GM19099 (cell line): ENCODE measurements at regions not wholly inside any gene's neighbourhood (a gene's known extent, or its start where the extent isn't known, plus 50 kb on each side); places are given as distances from the start of the nearest gene placed in this dataset.

Experiments
- POLR2A ChIP-seq: IDR thresholded peaks from 3 replicates; pipeline ENCODE4 v1.6.1; 2011; ENCODE audit warnings: low read depth; ENCODE audit not compliant: insufficient read length; ENCODE audit errors: extremely low read depth

- TF ChIP-seq POLR2A: no peak
Measured at GRCh38 chr2:134020608-134021007, 233.3 kb upstream of the MGAT5 start.

DNA sequence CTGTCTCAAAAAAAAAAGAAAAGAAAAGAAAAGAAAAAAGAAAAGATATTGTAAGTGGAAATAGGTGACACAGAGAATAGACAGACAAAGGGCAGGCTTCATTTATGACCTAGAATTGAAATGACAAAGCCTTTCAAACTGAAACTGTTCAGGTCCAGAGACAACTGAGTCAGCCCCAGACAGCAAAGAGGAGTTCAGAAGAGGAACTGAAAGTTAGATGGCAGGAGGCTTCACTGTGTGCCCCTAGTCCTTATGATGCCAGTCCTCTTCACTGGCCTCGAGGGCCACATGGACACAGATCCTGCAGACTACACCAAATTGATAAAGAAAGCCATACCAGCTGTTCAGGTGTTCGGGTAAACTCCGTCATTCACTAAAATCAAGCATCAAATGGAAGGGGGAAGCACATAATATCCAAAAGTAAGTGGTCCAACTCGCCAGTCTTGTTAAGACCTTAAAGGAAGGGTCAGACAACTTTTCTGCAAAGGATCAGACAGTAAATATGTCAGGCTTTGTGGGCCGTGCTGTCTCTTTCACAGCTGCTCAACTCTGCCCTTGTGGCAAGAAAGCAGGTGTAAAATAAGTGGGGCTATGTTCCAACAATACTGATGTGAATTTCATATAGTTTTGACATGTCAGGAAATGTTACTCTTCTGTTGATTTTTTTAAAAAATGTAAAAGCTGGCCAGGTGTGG, 231.9 kb upstream of the MGAT5 start:
- TF ChIP-seq POLR2A: no peak

DNA sequence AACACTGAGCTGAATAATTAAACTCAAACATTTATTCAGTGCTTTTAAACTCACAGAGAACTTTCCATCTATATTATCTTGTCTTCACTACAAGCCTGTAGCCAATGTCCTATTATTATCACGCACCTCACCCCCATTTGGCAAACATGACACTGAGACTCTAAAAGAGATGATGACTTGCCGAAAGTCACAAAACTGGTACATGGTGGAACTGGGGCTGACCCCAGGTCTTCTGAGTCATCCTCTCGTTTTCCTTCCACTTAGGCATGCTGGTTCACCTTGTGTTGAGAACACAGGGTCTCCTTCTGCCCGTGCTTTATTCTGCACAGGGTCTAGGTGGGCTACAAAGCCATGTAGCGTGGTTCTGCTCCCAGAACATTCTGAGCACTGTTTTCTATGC, 230.0 kb upstream of the MGAT5 start:
- no peak for TF ChIP-seq POLR2A

GRCh38 chr2:134027980-134028379, 225.9 kb upstream of the MGAT5 start:
- TF ChIP-seq POLR2A: no peak

DNA sequence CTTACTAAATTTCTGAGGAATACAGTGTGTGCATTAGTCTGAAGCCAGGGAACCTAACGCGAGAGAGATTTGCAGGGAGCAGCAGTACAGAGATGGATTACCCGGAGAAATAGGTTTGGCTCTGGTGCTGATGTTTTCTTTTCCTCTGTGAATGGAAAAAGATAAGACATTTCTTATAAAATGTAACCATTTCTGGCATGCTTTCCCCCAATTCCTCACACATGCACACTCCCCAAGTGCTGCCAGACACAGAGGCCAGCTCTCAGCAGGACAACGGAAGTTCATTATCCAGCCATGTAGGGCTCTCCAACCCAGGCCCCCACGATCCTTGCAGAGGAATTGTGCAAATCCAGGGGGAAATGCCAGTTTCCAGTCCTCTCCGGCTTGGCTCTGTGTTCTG, 224.5 kb upstream of the MGAT5 start:
- TF ChIP-seq POLR2A: no peak

DNA sequence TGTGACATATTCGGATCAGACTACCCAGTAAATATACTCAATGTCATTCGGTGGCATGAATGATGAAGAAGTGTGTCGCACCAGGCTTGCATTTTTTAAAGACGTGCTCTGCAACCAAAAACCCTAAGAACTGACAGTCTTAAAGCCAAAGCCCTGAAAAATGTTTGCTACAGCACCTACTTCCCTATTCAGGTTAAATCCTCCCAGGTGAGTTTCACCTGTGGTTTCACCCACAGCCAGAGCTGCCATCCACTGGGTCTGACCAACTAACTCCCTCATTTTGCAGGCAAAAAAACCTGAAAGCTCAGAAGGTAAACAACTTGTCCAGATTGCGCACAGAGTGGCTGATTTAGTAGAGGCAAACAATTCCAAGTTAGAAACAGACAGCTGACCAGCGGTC, 222.3 kb upstream of the MGAT5 start:
- TF ChIP-seq POLR2A: no peak

DNA sequence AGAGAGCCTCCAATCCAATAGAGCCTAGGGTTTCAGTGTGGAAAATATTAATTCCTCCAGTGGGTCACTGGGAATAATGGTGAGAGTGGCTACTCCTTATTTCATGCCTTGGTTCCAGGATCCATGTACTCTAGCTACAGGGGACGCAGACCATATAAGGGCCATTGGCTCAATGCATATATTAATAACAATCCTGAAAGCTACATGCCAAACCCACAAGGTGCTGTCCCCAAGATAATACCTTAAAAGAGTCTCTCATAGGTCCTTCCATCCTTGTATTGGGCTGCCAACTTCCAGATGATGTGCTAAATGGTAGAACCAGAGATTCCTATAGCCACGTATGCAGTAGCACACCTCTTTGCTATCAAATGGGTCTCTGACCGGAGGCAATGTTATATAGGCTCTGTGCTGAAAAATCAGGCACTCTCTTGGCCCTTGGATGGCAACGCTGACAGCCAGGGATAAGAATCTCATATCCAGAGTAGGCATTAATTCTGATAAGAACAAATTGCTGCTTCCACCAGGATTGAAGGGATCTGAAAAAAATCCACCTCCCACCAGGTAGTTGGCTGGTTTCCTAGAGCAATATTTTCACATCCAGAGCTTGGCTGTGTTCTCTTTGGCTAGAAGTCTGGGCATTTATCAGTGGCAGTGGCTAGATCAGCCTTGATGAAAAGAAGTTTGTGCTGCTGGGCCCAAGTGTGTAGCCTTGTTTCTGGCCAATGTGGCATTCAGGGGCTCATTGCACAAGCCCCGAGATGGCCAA, 218.1 kb upstream of the MGAT5 start:
- no peak for TF ChIP-seq POLR2A

DNA sequence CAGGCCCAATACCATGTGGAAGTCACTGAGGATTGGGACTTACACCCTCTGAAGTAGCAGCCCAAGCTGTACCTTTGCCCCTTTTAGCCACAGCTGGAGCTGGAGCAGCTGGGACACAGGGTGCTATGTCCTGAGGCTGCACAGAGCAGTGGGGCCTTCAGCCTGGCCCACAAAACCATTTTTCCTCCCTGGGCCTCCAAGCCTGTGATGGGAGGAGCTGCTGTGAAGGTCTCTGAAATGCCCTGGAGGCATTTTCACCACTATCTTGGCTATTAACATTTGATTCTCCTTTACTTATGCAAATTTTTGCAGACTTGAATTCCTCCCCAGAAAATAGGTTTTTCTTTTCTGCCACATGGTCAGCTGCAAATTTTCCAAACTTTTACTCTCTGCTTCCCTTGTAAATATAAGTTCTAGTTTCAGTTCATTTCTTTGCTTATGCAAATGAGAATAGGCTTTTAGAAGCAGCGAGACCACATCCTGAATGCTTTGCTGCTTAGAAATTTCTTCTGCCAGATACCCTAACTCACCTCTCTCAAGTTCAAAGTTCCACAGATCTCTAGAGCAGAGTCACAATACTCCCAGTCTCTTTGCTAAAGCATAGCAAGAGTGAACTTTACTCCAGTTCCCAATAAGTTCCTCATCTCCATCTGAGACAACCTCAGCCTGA, 213.8 kb upstream of the MGAT5 start:
- TF ChIP-seq POLR2A: no peak

DNA sequence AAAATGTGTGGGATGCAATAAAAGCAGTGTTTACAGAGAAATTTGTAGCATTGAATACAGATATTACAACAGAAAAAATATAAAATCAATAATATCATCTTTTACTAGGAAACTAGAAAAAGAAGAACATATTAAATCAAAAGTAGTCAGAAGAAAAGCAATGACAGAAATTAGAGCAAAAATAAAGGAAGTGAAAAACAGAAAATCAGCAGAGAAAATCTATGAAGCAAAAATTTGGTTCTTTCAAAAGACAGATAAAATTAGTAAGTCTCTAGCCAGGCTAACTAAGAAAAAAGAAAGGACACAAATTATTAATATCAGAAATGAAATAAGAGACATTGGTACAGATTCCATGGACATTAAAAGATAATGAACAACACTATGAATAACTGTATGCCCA, 212.0 kb upstream of the MGAT5 start:
- TF ChIP-seq POLR2A: no peak

GRCh38 chr2:134052173-134052572, 201.7 kb upstream of the MGAT5 start:
- TF ChIP-seq POLR2A: no peak

DNA sequence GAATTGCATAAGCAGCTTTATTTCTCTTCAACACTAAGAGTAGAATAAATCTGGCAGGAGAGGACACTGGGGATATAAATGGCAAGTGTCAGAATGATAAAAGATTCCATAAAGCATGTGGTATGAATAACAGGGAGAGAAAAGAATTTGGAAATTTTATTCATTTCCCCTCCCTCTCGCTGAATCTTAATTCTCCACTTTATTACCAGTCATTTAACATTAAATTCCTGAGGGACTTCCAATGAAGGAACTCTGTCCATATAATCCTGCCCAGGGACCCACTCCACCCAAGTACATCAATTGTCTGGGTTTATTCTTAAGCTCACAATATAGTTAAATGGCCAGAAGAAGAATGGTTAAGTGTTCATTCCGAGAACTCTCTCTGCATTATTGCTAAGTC, 197.7 kb upstream of the MGAT5 start:
- TF ChIP-seq POLR2A: no peak

DNA sequence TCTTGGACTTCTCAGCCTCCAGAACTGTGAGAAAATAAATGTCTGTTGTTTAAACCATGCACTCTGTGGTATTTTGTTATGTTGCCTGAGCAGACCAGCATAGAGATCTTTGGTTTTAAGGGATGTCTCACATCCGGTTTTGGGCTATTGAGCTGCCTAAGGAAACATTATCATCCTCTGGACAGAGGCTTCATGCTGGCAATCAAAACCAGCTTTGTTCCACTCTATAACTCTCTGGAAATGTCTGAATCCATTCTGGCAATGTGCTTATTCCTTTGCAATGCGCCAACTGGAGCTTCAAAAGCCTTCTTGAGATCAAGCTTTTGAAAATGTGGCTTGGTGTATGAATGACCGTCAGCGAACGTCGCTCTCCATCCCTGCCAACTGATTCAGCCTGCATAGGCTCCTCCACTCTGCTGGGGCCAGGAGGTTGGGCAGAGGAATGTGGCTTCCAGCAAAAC, 183.6 kb upstream of the MGAT5 start:
- no peak for TF ChIP-seq POLR2A

GRCh38 chr2:134072341-134072740, 181.5 kb upstream of the MGAT5 start:
- TF ChIP-seq POLR2A: no peak

DNA sequence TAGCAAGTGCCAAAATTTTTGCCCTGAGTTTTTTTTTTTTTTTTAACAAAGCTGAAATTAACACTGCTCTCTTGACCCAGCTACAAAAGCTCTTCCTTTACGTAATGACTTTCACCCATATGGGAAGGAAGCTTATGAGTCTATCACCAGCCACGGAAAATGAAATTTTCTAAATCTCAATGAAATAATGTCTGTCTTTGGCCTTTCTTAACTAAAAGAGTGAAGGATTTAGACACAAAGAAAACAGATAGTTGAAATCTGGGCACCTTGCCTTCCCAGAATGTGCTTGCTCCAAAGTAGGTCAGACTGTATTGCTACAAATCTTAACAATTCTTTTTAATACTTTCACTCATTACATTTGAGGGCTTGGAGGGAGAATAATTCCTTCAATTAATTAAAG, 180.8 kb upstream of the MGAT5 start:
- TF ChIP-seq POLR2A: no peak

DNA sequence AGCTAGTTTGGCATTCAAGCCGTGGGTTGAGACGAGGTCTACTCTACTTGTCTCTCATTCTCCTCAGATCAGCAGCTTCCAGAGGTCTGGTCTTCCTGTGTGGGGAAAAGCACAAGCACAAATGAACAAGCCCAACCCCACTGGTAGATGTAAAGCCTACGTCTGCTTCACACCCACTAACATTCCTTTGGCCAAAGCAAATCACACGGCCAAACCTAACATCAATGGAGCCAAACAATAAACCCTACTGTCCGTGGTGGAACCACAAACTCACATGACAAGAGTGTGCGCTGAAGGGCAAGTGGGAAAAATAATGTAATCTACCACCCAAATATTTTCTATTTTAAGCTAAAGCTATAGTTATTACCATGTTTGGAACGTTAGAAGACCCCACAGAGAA, 179.3 kb upstream of the MGAT5 start:
- no peak for TF ChIP-seq POLR2A

GRCh38 chr2:134075204-134075603, 178.7 kb upstream of the MGAT5 start:
- no peak for TF ChIP-seq POLR2A
